H9 (cell line): ENCODE measurements at regions not wholly inside any gene's neighbourhood (a gene's known extent, or its start where the extent isn't known, plus 50 kb on each side); places are given as distances from the start of the nearest gene placed in this dataset.

Experiments
- DNase-seq: peaks from one replicate; pipeline ENCODE4 v3.0.0-alpha.2; 2017
- H2AFZ ChIP-seq: one replicate; pipeline ENCODE4 v1.6.1; 2013; ENCODE audit warnings: mild to moderate bottlenecking, low read length, control low read depth, moderate library complexity
- H2AK5ac ChIP-seq: 2 replicates; pipeline ENCODE4 v1.6.1; 2013; ENCODE audit warnings: low read length, control low read depth, mixed read lengths; ENCODE audit not compliant: insufficient read length
- H2BK120ac ChIP-seq: one replicate; pipeline ENCODE4 v1.6.1; 2013; ENCODE audit warnings: low read depth, mild to moderate bottlenecking, low read length, control low read depth, inconsistent platforms; ENCODE audit not compliant: poor library complexity, severe bottlenecking
- H2BK12ac ChIP-seq: 2 replicates; pipeline ENCODE4 v1.6.1; 2013; ENCODE audit warnings: low read length, control low read depth, mixed read lengths, low read depth; ENCODE audit not compliant: insufficient read length
- H2BK15ac ChIP-seq: 2 replicates; pipeline ENCODE4 v1.6.1; 2013; ENCODE audit warnings: low read depth, low read length, control low read depth
- H2BK20ac ChIP-seq: one replicate; pipeline ENCODE4 v1.6.1; 2013; ENCODE audit warnings: low read depth, mild to moderate bottlenecking, low read length, control low read depth, inconsistent platforms; ENCODE audit not compliant: poor library complexity, severe bottlenecking
- H2BK5ac ChIP-seq: 2 replicates; pipeline ENCODE4 v1.6.1; 2013; ENCODE audit warnings: low read length, control low read depth, mixed read lengths; ENCODE audit not compliant: insufficient read length
- H3K14ac ChIP-seq: 2 replicates; pipeline ENCODE4 v1.6.1; 2013; ENCODE audit warnings: low read length, control low read depth; ENCODE audit not compliant: insufficient read depth
- H3K18ac ChIP-seq: 2 replicates; pipeline ENCODE4 v1.6.1; 2013; ENCODE audit warnings: low read depth, mild to moderate bottlenecking, mixed read lengths, low read length, control low read depth; ENCODE audit not compliant: insufficient read length
- H3K23ac ChIP-seq: 2 replicates; pipeline ENCODE4 v1.6.1; 2013; ENCODE audit warnings: low read length, control low read depth, mixed read lengths, low read depth; ENCODE audit not compliant: insufficient read length
- H3K23me2 ChIP-seq: 2 replicates; pipeline ENCODE4 v1.6.1; 2013; ENCODE audit warnings: low read depth, mild to moderate bottlenecking, mixed read lengths, low read length, control low read depth; ENCODE audit not compliant: insufficient read length, poor library complexity, severe bottlenecking
- H3K27ac ChIP-seq: 2 replicates; pipeline ENCODE4 v1.5.1; 2013; ENCODE audit warnings: low read length, control low read depth, mixed read lengths, low read depth; ENCODE audit not compliant: insufficient read length
- H3K27me3 ChIP-seq: 2 replicates; pipeline ENCODE4 v1.6.1; 2013; ENCODE audit warnings: low read length, control low read depth, inconsistent platforms; ENCODE audit not compliant: insufficient read depth
- H3K4ac ChIP-seq: 2 replicates; pipeline ENCODE4 v1.6.1; 2013; ENCODE audit warnings: low read depth, mild to moderate bottlenecking, control low read depth, inconsistent platforms, low read length, moderate library complexity
- H3K4me1 ChIP-seq: 2 replicates; pipeline ENCODE4 v1.6.1; 2013; ENCODE audit warnings: low read length, control low read depth, inconsistent platforms; ENCODE audit not compliant: insufficient read depth
- H3K4me2 ChIP-seq: 2 replicates; pipeline ENCODE4 v1.6.1; 2013; ENCODE audit warnings: low read length, control low read depth, mixed read lengths; ENCODE audit not compliant: insufficient read length, insufficient read depth
- H3K56ac ChIP-seq: 2 replicates; pipeline ENCODE4 v1.6.1; 2013; ENCODE audit warnings: low read depth, mild to moderate bottlenecking, mixed read lengths, low read length, control low read depth; ENCODE audit not compliant: insufficient read length
- H3K79me1 ChIP-seq: 2 replicates; pipeline ENCODE4 v1.6.1; 2013; ENCODE audit warnings: low read depth, mild to moderate bottlenecking, moderate library complexity, low read length, control low read depth, inconsistent platforms; ENCODE audit not compliant: insufficient read depth, poor library complexity, severe bottlenecking
- H3K79me2 ChIP-seq: 2 replicates; pipeline ENCODE4 v1.6.1; 2013; ENCODE audit warnings: low read length, control low read depth, inconsistent platforms; ENCODE audit not compliant: insufficient read depth
- H3K9ac ChIP-seq: 2 replicates; pipeline ENCODE4 v1.6.1; 2013; ENCODE audit warnings: low read length, control low read depth, mixed read lengths; ENCODE audit not compliant: insufficient read length; ENCODE audit errors: extremely low read depth
- H3K9me3 ChIP-seq: one replicate; pipeline ENCODE4 v1.6.1; 2013; ENCODE audit warnings: low read depth, low read length, inconsistent platforms; ENCODE audit not compliant: control insufficient read depth
- H3T11ph ChIP-seq: one replicate; pipeline ENCODE4 v1.6.1; 2013; ENCODE audit warnings: mild to moderate bottlenecking, low read length, control low read depth, inconsistent platforms
- H4K20me1 ChIP-seq: one replicate; pipeline ENCODE4 v1.6.1; 2013; ENCODE audit not compliant: control insufficient read depth, insufficient read length, insufficient read depth
- H4K5ac ChIP-seq: 2 replicates; pipeline ENCODE4 v1.6.1; 2013; ENCODE audit warnings: low read depth, mild to moderate bottlenecking, mixed read lengths, low read length, control low read depth; ENCODE audit not compliant: insufficient read length
- H4K8ac ChIP-seq: replicated peaks from 2 replicates; pipeline ENCODE4 v1.6.1; 2013; ENCODE audit warnings: low read length, control low read depth, mixed read lengths, low read depth; ENCODE audit not compliant: insufficient read length
- H4K91ac ChIP-seq: 2 replicates; pipeline ENCODE4 v1.6.1; 2013; ENCODE audit warnings: low read depth, mild to moderate bottlenecking, moderate library complexity, mixed read lengths, low read length, control low read depth; ENCODE audit not compliant: insufficient read length
- H3K27ac Mint-ChIP-seq, 3 experiments: 2 replicates in 2 of 3; 3 replicates in 1 of 3; pipeline ENCODE4 v1.8.0; 2020 to 2021; ENCODE audit warnings: mixed read lengths in 3 of 3, mild to moderate bottlenecking in 1 of 3, moderate library complexity in 1 of 3
- H3K27me3 Mint-ChIP-seq: 2 replicates; pipeline ENCODE4 v1.8.0; 2021; ENCODE audit warnings: low read depth, mild to moderate bottlenecking, moderate library complexity, mixed read lengths
- H3K36me3 Mint-ChIP-seq, 3 experiments: 2 replicates in 2 of 3; 3 replicates in 1 of 3; pipeline ENCODE4 v1.8.0; 2020 to 2021; ENCODE audit warnings: low read depth in 3 of 3, mixed read lengths in 3 of 3; ENCODE audit not compliant: insufficient read depth in 1 of 3
- H3K4me1 Mint-ChIP-seq, 2 experiments: 2 replicates each; pipeline ENCODE4 v1.8.0; 2020; ENCODE audit warnings: mixed read lengths in 2 of 2
- H3K4me3 Mint-ChIP-seq, 2 experiments: 2 replicates in 1 of 2; 3 replicates in 1 of 2; pipeline ENCODE4 v1.8.0; 2020 to 2021; ENCODE audit warnings: mild to moderate bottlenecking in 2 of 2, mixed read lengths in 2 of 2, moderate library complexity in 1 of 2
- H3K9me3 Mint-ChIP-seq, 2 experiments: 2 replicates in 1 of 2; 3 replicates in 1 of 2; pipeline ENCODE4 v1.8.0; 2020; ENCODE audit warnings: mild to moderate bottlenecking in 2 of 2, mixed read lengths in 2 of 2, moderate library complexity in 1 of 2
- CTCF ChIP-seq: fragments of 200-600 bp; sonication (generic); conservative IDR thresholded peaks from 3 replicates; pipeline ENCODE4 v1.8.0; 2021; ENCODE audit warnings: antibody characterized with exemption, mild to moderate bottlenecking
- WGBS: extraction: QIAGEN DNeasy Blood & Tissue Kit; methylation state at CpG from one replicate; pipeline ENCODE4 v1.1.7; 2013; ENCODE audit warnings: missing lambda C conversion rate, low lambda C conversion rate, mixed read lengths; ENCODE audit not compliant: insufficient read length; ENCODE audit errors: extremely low coverage; 5-methylcytosine and 5-hydroxymethylcytosine counted together

- H3K4me2 ChIP-seq = no peak overlapping the region
- H2BK12ac ChIP-seq = no peak overlapping the region
- H3K14ac ChIP-seq = no peak overlapping the region
- H2BK120ac ChIP-seq = no peak overlapping the region
- no peak overlapping the region for H3K18ac ChIP-seq
- peaks cover 19 to 40% of the 10 kb centered on the region in 2 experiments for H3K4me1 Mint-ChIP-seq
- no peak for TF ChIP-seq CTCF
- no peak overlapping the region for H2BK5ac ChIP-seq
- no peak for DNase-seq
- H3K27me3 ChIP-seq = no peaks in the 10 kb centered on the region
- no peak overlapping the region for H3K27ac Mint-ChIP-seq
- H3K27me3 Mint-ChIP-seq = peaks cover 14% of the 10 kb centered on the region
- no CpG with 5 or more reads among the region's 3 CpGs for WGBS
- no peak overlapping the region for H2AK5ac ChIP-seq
- no peaks in the 10 kb centered on the region for H3K36me3 Mint-ChIP-seq
- no peak overlapping the region for H2BK20ac ChIP-seq
- H4K8ac ChIP-seq = no peak overlapping the region
- no peak overlapping the region for H2AFZ ChIP-seq
- no peak overlapping the region for H3K27ac ChIP-seq
- no peaks in the 10 kb centered on the region for H3K23me2 ChIP-seq
- no peak overlapping the region for H3K4ac ChIP-seq
- no peaks in the 10 kb centered on the region for H3K9me3 Mint-ChIP-seq
- H3K23ac ChIP-seq = no peak overlapping the region
- no peak overlapping the region for H4K91ac ChIP-seq
- H3K9ac ChIP-seq = no peak overlapping the region
- no peaks in the 10 kb centered on the region for H4K20me1 ChIP-seq
- H3T11ph ChIP-seq = no peak overlapping the region
- H3K9me3 ChIP-seq = no peaks in the 10 kb centered on the region
- H3K56ac ChIP-seq = no peak overlapping the region
- no peak overlapping the region for H3K4me3 Mint-ChIP-seq
- no peaks in the 10 kb centered on the region for H3K4me1 ChIP-seq
- H4K5ac ChIP-seq = no peak overlapping the region
- H3K79me1 ChIP-seq = no peaks in the 10 kb centered on the region
- H3K79me2 ChIP-seq = no peaks in the 10 kb centered on the region
- no peak overlapping the region for H2BK15ac ChIP-seq
Measured at GRCh38 chr9:86605303-86605702, 251.1 kb upstream of the TUT7 start.
